HK-2 (cell line): ENCODE measurements at regions not wholly inside any gene's neighbourhood (a gene's known extent, or its start where the extent isn't known, plus 50 kb on each side); places are given as distances from the start of the nearest gene placed in this dataset.
"Not testable (repeated sequence)": the region's sequence is repeated elsewhere in the genome, so short reads cannot be mapped to it uniquely, and the experiment has no call there.

Experiments used
- DNase-seq: peaks from one replicate; pipeline ENCODE4 v3.0.0-alpha.2; 2018; ENCODE audit not compliant: unreplicated experiment

DNA sequence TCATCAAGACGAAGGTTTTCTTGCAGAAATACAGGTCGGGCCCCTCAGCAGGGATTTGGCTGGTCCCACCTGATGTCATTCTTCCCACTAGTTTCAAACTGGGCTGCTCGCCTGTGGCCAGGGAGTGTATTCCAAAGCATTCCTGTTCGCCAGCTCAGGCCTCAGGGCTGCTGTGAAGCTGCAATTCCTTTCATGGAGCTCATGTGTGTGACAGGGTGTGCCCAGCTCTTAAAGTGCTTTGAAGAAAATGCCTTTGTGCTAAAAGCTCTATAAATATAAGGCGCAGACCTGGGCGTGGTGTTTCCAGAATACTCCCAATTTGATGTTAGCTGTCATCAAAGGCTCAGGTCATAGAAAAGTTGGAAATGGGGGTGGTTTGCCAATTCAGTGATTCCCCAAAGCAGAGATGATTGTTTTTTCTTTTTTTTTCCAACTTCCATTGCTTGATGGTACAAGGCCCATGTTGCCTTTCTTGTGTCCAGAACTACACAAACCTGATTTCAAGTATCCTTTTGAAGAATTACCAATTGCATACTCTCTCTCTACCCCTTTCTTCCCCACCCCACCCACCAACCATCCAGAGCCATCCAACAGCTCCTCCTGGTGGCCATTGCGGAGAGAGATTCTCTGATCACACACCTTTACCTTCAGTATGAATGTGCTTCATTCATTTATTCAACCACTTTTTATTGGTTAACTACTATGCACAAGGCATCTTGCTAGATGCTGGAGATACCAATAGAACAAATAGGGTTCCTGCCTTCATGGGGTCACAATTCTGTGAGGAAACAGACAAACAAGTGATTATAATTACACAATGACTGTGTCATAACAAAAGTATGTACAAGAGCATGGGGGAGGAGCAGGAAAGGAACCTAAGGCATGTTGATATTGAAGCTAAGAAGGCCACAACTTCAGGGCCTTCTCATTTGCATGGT lies 297.3 kb upstream of the LYZL1 start:
- peak; percentile 33 for DNase-seq

DNA sequence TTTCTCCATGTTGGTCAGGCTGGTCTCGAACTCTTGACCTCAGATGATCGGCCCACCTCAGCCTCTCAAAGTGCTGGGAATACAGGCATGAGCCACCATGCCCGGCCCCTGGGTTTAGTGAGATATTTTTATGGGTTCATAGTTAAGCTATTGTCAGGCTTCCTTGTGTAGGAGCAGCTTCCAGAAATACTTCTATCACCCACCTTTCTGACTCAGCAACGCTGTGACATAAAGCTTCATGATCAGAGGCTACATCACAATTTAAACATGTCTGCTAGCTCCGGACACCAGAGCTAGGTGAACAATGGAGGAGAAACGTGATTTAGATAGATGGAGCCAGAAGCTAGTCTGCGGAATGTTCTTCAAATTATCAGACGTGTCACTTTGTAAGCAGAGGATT lies 295.8 kb upstream of the LYZL1 start:
- DNase-seq, result no peak

DNA sequence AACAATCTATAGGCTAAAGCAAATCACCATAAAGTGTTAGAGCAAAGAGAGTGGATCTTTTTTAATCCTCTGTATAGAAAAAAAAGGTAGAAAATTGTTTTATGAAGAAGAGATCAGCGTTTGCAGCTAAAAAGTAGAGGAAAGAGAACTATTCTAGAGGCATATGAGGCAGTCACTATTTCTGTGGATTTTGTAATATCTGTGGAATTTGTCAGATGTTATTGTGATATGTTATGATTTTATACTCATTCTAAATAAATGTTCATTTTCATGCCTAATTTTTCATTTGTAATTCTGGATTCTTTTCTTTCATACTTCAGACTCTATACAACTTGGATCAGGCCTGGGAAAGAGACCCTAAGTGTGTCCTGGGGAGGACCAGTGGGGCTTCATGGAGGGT lies 295.0 kb upstream of the LYZL1 start:
- no peak for DNase-seq

DNA sequence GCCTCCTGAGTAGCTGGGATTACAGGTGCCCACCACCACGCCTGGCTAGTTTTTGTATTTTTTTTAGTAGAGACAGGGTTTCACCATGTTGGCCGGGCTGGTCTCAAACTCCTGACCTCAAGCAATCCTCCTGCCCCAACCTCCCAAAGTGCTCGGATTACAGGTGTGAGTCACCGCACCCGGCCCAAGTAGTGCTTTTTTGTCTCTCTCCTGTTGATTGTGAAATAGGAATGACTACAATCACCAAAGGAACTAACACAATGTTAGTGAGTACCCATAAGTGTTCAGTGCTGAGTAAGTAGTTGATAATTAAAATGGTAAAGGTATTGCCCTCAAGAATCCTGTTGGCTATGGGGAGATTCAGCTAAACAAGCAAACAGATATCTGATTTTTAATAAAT lies 294.1 kb upstream of the LYZL1 start:
- DNase-seq, result not testable (repeated sequence)

DNA sequence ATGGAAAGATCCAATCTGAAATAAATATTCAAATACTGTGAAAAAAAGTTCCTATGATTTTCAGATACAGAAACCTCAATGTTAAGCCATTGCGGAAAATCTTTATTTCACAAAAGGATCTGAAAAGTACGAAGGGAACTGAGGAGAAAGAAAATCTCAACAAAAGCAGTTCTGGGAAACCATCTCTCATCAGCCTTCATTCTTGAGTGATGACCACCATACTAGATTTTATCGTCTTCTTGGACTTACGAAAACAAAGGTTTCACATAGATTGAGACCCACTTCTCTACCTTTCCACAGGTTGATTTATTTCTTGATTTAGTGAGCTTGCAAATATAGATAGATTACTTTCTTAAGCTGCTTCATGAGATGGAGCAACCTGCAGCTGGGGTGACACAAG lies 293.4 kb upstream of the LYZL1 start:
- DNase-seq, result no peak

DNA sequence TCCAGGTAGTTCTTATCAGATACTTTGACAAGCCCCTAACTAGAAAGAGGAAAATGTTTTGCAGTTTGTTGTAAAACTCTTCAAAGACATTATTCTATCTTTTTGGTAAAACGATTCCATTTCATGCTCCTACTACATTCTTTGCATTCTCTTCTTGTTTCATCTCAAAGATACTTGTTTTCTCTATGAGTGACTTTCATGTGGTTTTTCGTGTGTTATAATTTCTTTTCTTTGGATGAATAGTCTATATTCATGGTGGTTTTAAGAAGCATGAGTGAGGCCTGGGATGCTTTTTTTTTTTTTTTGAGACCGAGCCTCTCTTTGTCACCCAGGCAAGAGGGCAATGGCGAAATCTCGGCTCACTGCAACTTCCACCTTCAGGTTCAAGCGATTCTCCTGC lies 292.5 kb upstream of the LYZL1 start:
- DNase-seq, result no peak

DNA sequence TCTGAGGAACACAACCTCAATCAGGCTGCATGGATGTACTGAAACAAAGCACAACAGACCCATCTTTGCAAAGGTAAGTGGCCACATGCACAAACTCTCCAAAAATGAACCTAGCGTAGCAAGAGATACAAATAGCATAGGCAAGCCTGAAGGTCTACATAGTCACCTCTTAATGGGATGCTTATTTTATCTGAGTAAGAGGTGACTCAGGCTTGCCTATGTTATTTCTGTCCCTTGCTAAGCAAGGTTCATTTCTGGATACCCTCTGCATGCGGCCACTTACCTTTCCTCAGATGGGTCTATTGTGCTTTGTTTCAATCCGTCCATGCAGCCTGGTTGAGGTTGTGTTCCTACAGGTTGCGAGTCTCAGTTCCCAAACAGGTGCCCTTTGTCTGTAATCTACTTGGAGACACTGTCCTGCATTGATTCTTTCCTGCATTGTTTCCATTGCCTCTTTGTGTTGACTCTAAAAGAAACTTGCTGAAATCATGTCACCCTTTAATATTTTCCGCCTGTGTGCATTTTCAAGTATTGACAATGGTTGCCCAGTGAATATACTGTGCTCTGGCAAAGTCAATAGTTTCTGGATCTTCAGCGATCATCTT lies 291.8 kb upstream of the LYZL1 start:
- DNase-seq, result no peak

DNA sequence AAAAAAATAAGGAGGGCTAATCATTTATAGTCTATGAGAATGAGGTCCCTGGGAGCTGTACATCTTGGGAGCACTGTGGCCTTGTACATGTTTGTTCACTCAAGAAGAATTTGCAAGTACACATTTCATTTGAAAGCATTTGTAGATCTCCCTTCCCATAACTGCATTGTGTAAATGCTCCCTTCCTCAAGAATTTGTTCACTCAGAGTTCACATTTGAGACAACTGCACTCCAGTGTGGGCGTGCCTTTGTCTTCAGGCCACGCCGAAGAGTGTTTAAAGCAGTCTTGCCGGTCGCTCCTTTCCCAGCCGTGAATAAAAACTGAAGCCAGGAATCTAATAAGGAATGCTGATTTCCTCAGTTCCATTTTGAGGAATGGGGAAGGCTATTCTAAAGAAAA lies 291.1 kb upstream of the LYZL1 start:
- DNase-seq, result no peak

DNA sequence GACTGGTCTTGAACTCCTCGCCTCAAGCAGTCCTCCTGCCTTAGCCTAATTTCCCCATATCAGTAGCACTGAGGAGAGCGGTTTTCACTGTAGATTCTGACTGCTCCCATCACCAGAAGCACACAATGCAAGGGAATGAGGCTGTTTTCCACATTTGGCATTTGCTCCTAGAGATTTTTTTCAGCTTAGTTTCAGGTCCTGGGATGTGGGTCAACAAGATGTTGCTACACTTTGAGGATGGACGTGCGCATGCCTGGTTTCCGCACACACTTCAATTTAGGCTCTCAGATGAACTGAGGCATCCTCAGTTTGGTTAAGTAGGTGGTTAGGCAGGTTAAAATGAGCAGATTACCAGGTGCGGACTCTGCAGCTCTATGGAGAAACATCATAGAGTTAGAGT lies 287.1 kb upstream of the LYZL1 start:
- DNase-seq, result no peak

DNA sequence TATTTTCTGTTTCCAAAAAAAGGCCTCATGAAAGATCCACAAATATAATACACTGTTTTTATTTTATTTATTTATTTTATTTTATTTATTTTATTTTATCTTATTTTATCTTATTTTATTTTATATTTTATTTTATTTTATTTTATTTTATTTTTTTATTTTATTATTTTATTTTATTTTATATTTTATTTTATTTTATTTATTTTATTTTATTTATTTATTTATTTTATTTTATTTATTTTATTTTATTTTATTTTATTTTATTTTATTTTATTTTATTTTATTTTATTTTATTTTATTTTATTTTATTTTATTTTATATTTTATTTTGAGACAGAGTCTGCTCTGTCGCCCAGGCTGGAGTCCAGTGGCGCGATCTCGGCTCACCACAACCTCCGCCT lies 285.9 kb upstream of the LYZL1 start:
- not testable (repeated sequence) for DNase-seq

DNA sequence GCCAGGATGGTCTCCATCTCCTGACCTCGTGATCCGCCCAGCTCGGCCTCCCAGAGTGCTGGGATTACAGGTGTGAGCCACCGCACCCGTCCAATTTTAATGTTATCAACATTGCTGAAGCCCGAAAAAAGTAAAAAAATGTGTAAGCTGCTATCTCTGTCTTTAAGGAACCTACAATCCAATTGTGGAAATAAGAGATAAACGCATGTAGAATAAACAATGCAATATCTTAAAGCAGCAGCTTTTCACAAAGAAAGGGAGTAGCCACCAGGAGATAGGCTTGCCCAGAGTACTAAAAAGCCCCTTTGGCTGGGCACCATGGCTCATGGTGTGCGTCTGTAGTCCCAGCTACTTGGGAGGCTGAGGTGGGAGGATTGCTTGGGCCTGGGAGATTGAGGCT lies 282.9 kb upstream of the LYZL1 start:
- no peak for DNase-seq

DNA sequence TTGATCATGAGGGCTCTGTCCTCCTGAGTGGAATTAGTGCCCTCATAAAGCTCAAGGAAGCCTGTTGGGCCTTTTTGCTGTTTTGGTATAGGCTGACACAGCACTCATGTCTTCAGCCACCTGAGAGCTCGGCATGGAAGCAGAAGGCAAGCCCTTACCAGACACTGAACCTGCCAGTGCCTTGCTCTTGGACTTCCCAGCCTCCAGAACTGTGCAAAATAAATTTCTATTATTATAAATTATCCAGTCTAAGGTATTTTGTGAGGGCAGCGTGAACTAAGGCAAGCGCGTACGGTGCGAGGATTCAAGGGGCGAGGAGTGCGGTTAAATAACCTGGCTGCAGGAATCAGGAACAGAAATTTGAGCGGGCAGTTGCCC lies 281.5 kb upstream of the LYZL1 start:
- DNase-seq, result no peak

DNA sequence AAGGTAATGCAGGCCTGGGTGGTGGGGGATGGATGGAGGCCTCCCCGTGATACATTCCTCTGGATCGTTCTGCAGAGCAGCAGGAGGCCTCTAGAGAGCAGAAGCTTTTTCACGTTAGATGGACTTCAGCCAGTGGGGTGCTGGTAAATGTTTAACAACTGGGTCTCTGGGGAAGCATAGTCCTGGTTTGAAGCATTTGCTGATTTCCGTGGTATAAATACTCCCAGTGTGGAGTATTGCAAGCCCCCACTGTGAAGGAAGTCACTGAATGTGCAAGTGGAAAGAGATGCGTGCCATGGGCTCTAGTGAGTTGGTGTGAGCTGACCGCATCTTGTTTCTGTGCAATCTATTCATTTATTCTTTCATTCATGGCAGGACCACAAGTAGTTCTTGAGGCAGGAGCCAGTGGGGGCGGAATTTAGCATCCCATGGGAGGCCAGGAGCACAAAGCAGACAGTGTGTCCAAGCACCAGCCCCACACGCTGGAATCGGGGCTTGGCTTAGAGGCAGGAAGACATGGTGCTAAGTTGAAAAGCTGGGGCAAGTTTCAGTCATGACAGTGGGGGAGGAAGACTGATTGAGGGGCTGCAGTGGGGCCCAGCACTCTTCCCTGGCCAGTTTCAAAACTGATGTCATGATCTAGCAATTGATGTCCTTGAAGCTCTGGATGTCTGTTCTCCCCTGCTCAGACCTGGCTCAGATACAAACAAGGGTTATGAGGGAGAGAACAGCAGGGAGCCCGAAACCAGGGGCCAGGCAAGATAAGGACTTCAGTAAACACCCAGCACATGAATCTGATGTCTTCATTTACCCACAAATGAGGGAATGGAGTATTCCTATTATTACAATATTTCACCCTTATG lies 280.9 kb upstream of the LYZL1 start:
- no peak for DNase-seq

DNA sequence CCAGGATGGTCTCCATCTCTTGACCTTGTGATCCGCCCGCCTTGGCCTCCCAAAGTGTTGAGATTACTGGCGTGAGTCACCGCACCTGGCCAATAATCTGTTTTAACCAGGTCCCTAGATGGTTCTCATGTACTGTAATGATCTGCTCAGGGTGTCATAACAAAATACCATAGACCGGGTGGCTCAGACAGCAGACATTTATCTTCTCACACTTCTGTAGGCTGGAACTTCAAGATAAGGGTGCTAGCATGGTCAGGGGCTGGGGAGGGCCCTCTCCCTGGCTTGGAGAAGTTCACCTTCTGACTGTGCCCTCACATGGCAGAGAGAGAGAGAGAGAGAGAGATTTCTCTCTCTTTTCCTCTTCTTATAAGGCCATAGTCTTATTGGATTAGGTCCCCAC lies 279.4 kb upstream of the LYZL1 start:
- DNase-seq, result no peak

DNA sequence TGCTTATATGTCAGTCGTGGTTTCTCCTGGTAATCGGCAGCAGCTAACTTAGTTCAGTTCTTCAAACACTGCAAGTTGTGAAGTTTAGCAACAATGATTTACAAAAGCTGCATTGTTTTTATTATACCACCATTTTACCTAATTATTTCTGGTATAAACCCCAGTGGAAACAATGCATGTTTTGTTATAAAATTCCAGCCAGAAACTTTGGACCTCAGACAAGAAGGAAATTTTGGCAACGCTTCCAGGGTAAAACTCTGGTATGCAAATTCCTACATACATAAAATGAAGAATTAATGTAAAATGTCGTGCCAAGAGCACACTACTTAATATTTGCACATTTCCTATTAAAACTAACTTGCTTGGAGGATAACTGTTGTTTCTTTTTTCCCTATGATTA lies 277.4 kb upstream of the LYZL1 start:
- DNase-seq, result no peak

DNA sequence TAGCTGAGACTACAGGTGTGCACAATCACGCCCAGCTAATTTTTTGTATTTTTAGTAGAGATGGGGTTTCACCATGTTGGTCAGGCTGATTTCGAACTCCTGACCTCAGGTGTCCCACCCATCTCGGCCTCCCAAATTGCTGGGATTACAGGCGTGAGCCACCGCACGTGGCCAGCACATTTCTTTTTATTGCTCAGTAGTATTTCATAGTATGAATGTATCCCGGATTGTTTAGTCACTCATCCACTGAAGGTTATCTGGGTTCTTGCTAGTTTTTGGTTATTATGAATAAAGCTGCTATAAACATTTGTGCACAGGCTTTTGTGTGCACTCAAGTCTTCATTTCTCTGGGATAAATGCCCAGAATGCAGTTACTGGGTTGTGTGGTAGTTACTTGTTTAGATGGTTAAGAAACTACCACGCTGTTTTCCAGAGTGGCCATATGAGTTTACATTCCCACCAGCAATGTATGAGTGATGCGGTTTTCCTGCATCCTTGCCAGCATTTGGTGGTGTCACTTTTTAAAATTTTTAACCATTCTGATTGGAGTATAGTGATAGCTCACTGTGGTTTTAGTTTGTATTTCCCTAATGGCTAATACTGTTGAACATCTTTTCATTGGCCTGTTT lies 275.8 kb upstream of the LYZL1 start:
- no peak for DNase-seq

DNA sequence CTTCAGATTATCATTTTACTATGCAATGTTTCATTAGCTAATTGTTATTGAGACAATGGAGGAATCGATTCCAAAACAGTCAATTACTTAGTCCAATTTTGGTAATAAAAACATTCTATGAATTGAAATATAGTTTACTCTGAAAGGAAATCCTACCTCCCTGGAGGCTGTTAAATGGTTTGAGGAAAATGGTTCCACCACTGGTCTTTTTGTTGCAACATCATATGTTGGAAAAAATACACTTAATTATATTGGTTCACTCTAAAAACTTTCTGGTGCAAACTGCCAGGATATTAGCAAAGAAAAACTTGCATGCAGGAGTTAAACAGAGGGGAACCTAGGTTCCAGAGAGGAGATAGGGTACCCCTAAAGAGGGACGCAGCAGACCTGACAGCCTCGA lies 267.3 kb upstream of the LYZL1 start:
- no peak for DNase-seq

DNA sequence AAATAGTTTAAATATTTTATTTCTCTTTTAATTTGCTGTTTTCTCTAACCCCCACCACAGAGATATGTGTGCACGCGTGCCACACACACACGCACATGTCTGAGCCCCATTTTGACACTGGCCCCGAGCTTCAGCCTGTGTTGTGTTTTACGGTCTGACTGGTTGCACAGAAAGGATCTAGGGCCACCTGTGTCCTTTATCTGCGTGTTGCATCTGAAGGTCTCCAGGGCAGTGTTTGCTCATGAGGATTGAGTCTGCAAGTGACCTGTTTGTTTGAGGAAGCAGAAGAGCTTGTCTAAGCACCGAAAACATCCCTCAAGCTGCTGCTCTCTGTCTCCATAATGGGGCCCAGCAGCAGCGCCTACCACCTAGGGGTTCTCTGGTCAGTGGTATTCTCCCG lies 266.4 kb upstream of the LYZL1 start:
- no peak for DNase-seq

DNA sequence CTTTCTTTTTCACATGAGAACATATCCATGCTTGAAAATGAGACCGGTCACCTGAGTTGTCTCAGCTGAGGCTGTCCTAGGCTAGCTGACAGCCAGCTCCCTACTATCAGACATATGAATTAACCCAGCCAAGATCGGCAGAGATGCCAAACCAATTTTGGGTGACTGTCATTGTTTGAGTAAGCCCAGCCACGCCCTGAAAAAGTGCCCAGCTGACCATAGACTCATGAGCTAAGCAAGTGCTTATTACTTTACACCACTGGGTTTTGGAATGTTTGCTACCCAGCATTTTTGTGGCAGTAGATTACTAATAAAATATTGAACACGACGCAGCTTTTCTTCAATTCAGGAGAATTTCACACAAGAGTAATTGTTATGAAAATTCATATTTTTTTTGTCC lies 265.2 kb upstream of the LYZL1 start:
- no peak for DNase-seq

DNA sequence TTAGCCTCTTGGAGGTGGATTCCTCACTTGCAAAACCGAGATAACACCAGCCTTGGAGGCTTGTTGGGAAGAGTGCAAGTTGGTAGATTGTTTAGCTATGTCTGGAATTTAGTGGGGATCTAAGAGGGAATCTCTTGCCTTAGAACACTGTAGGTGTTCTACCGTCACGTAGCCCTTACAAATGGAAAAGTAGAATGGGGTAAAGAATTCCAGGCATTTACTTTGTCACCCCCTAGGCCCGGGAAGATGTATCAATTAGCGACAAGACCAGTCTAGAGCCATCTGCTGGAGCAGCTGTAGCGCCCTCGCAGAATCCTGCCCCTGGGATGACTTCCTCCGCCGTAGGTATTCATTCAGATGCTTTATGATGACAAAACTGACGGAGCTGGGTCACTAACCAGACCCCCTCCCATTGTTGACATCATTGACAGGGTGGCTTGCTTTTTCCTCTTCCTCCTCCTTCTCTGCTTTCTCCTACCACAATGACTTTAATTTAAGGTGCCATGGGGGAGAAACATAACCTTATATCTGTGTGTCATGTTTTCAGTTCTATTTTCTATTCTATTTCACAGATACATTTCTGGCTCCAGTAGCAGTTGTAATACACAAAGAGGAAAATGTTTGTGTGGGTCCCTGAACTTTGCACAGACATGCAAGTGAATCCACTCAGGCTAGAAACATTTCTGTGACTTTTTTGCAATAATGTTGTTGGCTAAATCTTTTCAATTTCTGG lies 262.6 kb upstream of the LYZL1 start:
- DNase-seq, result no peak

DNA sequence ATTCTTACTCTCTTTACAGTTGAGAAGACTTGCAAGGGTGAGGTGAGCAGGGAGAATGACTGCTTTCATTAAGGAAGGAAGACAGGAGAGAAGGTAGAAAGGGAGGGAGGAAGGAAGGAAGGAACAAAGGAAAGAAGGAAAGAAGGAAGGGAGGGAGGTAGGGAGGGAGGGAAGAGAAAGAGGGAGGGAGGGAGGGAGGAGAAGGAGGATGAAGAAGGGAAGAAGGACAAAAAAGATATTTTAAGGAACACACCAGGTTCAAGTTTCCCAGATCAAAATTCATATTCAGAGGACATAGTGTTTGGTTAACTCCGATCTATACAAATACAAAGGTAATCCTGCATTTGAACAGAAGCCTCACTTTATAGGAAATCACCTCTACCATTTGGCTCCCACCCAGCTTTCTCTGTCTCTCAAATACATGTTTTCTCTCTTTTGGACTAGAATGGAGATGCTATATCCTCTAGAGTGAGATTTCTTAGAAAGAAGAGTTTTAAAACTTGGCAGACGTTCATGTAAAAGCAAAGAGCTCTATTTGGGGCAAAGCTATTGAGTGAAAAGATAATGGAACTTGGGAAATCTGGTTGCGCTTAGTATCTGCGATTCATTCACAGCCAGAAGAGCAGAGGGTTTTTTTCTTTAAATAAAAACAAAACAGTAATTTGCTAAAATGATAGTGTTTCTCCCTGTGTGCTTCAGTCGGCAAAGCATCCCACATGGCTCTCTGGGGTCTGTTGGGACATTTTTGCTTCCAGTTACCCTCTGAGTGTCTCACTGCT lies 261.9 kb upstream of the LYZL1 start:
- DNase-seq, result no peak
